SK-N-MC (cell line): ENCODE measurements at regions not wholly inside any gene's neighbourhood (a gene's known extent, or its start where the extent isn't known, plus 50 kb on each side); places are given as distances from the start of the nearest gene placed in this dataset.

Source experiments
- DNase-seq: peaks from one replicate; pipeline ENCODE4 v3.0.0-alpha.2; 2011; ENCODE audit warnings: low read depth, low spot score
- H3K27ac ChIP-seq: fragments of 200-600 bp; sonication (generic); 2 replicates; pipeline ENCODE4 v1.5.1; 2016; ENCODE audit warnings: mixed run types
- H3K36me3 ChIP-seq: fragments of 200-600 bp; sonication (generic); 2 replicates; pipeline ENCODE4 v1.6.1; 2017; ENCODE audit warnings: antibody characterized with exemption, low read length, mixed read lengths; ENCODE audit not compliant: insufficient read depth
- H3K4me3 ChIP-seq: fragments of 200-600 bp; sonication (generic); 2 replicates; pipeline ENCODE4 v1.5.1; 2016
- H3K9ac ChIP-seq: fragments of 200-600 bp; sonication (generic); 2 replicates; pipeline ENCODE4 v1.8.0; 2017; ENCODE audit warnings: mixed run types, mixed read lengths; ENCODE audit not compliant: insufficient read length
- H3K9me3 ChIP-seq: fragments of 200-600 bp; sonication (generic); 2 replicates; pipeline ENCODE4 v1.6.1; 2017; ENCODE audit warnings: low read depth, mild to moderate bottlenecking, antibody characterized with exemption, low read length, moderate library complexity, mixed read lengths
- EZH2 ChIP-seq: fragments of 200-600 bp; sonication (generic); IDR thresholded peaks from one replicate; pipeline ENCODE4 v1.6.1; 2017; ENCODE audit warnings: antibody characterized with exemption
- FOXP2 ChIP-seq: optimal IDR thresholded peaks from 2 replicates; pipeline ENCODE3; 2011; ENCODE audit warnings: mild to moderate bottlenecking, moderate library complexity; ENCODE audit not compliant: insufficient read depth; ENCODE audit errors: extremely low read length, control extremely low read depth
- POLR2AphosphoS5 ChIP-seq: IDR thresholded peaks from 2 replicates; pipeline ENCODE4 v1.6.1; 2012; ENCODE audit warnings: mild to moderate bottlenecking, low read depth, low read length, borderline replicate concordance

DNA sequence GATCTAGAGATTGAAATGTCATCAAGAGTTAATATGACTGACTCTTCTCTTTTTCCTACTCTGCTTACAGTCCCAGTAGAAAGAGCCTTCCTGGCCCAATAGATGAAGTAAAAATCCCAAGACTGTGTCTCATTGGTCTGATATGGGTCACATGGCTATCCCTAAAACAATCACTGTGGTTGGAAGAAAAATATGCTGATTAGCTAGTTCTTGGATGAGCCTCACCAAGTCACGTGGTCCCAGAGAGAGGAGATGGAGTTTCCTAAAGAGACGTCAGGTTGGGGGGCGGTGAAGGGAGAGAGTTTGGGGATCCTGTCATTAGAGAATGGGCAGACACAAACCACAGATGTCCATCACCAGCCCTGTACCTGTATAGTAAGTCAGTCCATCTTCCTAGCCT lies 466.3 kb downstream of the HAPSTR1 start:
- no peak overlapping the region for H3K27ac ChIP-seq
- H3K4me3 ChIP-seq = no peak overlapping the region
- H3K9ac ChIP-seq = no peak overlapping the region
- H3K9me3 ChIP-seq = no peaks in the 10 kb centered on the region
- TF ChIP-seq FOXP2 (no peak), EZH2 (no peak), POLR2AphosphoS5 (no peak)
- no peaks in the 10 kb centered on the region for H3K36me3 ChIP-seq
- no peak for DNase-seq

DNA sequence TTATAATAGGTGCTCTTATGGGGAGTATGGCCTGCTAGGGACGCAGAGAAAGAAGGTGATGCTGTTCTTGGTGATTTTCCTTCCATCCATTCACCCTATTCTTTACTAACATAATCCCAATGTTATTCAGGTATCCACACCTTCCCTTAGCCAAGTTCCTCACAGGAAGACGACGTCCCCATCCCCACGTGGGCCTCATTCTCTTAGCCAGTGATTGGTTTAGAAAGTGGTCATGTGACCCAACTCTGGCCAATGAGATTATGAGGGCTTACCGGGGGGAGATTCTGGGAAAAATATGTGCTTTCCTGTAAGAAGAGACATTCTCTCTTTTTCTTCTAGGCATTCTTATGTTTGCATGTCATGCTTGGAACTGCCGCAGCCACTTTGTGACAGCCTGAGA lies 474.7 kb downstream of the HAPSTR1 start:
- TF ChIP-seq POLR2AphosphoS5 = no peak
- TF ChIP-seq EZH2 = no peak
- TF ChIP-seq FOXP2 = no peak
- DNase-seq = no peak

DNA sequence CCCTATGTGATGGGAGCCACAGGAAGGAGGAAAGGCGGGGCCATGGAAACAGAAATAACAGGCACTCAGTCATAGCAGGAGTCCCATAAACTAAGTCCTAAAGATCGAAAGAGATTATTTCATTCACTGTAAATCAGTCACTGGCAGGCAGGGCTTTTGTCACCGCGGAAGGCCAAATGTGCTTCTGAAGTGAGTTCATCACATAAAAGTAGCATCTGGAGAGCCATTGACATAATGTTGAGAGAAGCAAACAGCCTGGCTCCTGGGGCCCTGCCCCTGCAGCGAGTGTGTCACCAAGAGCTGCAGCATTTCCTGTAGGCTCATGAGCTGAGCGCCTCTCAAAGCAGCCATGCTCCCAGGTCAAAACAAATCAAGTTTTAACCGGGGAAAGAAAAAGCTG lies 476.2 kb downstream of the HAPSTR1 start:
- no peak for TF ChIP-seq EZH2
- TF ChIP-seq POLR2AphosphoS5 = no peak
- TF ChIP-seq FOXP2 = no peak
- DNase-seq = no peak

More for the DNA sequence above, 474.7 kb downstream of the HAPSTR1 start:
- Histone ChIP-seq H3K36me3 (no peaks in the 10 kb centered on the region), H3K9me3 (no peaks in the 10 kb centered on the region), H3K9ac (no peak overlapping the region), H3K27ac (no peak overlapping the region), H3K4me3 (no peak overlapping the region)

DNA sequence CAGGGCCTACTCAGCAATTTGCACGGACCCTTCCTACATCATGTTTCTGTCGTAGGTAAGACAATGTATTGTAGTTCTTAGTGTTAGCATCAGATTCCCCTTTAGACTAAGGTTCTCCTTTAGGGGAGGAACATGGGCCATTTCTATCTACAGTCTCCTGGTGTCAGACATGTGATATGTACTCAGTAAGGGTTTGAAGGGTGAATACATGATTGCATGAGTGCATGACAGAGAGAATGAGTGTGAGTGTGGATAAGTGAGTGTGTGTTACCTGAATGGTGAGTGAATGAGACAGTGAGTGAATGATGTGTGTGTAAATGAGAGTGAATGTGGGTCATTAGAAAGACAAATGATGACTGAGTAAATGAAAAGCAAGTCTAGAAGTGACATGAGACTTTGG lies 476.8 kb downstream of the HAPSTR1 start:
- no peaks in the 10 kb centered on the region for H3K9me3 ChIP-seq
- no peak overlapping the region for H3K4me3 ChIP-seq
- H3K27ac ChIP-seq = no peak overlapping the region
- no peak for DNase-seq
- H3K36me3 ChIP-seq = no peaks in the 10 kb centered on the region
- no peak overlapping the region for H3K9ac ChIP-seq
- TF ChIP-seq POLR2AphosphoS5 = no peak
- no peak for TF ChIP-seq FOXP2
- no peak for TF ChIP-seq EZH2

More for the DNA sequence above, 476.2 kb downstream of the HAPSTR1 start:
- no peak overlapping the region for H3K27ac ChIP-seq
- H3K9ac ChIP-seq = no peak overlapping the region
- H3K4me3 ChIP-seq = no peak overlapping the region
- H3K36me3 ChIP-seq = no peaks in the 10 kb centered on the region
- H3K9me3 ChIP-seq = no peaks in the 10 kb centered on the region

DNA sequence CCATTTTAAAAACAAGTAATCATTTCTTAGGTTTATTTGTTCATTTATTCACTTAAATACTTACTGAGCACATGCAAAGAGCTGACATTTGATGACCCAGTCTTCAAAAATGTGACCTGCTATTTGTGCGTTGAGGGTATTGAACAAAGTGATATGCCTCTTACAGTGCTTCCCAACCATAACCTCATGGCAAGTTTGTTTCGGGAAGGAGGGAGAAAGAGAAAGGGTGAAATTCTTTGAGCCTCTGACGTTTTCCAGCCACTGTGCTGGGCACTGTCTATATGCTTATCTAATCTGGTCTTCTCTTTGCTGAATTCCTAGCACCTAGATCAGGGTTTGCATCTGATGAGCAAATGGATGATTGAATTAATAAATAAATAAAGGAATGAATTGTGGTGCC lies 479.1 kb downstream of the HAPSTR1 start:
- no peak for DNase-seq
- no peak overlapping the region for H3K4me3 ChIP-seq
- no peak overlapping the region for H3K9ac ChIP-seq
- TF ChIP-seq POLR2AphosphoS5 (no peak), FOXP2 (no peak), EZH2 (no peak)
- no peaks in the 10 kb centered on the region for H3K9me3 ChIP-seq
- H3K27ac ChIP-seq = no peak overlapping the region
- H3K36me3 ChIP-seq = no peaks in the 10 kb centered on the region

DNA sequence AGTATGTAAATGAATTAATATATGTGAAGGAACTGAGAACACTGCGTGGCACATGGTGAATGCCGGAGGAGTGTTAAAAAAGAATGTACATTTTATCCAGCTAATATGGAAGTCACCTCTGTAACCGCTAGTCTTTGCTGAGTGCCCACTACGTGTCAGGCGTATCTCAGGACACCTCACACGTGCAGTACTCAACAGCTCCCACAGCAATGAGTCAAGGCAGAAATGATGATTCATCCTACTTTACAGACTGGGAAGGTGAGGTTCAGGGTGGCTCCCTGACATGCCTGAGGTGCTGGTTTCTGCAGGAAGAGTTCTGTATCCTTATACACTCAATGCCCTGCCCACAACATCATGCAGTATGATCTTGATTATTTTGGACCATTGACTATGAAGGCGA lies 487.0 kb downstream of the HAPSTR1 start:
- TF ChIP-seq FOXP2 (no peak), POLR2AphosphoS5 (no peak), EZH2 (no peak)
- Histone ChIP-seq H3K4me3 (no peak overlapping the region), H3K36me3 (no peaks in the 10 kb centered on the region), H3K27ac (no peak overlapping the region), H3K9ac (no peak overlapping the region), H3K9me3 (no peaks in the 10 kb centered on the region)
- DNase-seq = no peak

DNA sequence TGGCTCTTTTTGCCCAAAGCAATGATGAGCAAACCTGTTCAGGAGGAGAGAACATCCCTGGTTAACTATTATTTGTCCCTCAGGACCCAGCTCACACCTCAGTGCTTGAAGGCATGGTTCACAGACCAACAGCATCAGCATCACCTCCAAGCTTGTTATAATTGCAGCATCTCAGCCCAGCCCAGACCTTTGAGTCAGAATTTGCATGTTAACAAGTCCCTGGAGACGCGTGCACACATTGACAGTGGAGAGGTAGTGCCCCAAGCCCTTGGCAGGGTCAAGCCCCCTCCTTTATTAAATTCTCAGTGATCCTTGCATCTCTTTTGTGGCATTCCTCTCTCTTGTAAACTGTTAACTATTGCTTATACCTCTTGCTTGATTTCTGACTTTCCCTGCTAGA lies 488.6 kb downstream of the HAPSTR1 start:
- Histone ChIP-seq H3K36me3 (no peaks in the 10 kb centered on the region), H3K27ac (no peak overlapping the region), H3K4me3 (no peak overlapping the region), H3K9ac (no peak overlapping the region), H3K9me3 (no peaks in the 10 kb centered on the region)
- no peak for DNase-seq
- TF ChIP-seq EZH2 = no peak
- TF ChIP-seq POLR2AphosphoS5 = no peak
- no peak for TF ChIP-seq FOXP2

DNA sequence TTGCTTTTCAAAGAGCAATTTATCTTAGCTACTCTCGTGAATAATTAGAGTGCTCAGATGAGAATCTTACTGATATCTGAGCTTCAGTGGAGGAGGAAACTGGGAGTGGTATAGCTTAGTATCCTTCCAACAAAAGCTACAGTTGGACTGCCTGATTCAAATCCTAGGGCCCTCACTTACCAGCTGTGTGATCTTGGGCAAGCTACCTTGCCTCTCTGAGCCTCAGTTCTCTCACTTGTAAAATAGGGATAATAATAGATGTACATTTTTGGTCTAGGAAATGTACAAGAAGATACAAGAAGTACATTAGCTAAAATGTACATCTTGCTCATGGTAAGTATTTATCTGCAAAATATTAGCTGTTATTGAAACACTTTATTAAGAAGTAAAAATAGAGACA lies 502.0 kb downstream of the HAPSTR1 start:
- no peak overlapping the region for H3K27ac ChIP-seq
- H3K36me3 ChIP-seq = no peaks in the 10 kb centered on the region
- no peak overlapping the region for H3K4me3 ChIP-seq
- DNase-seq = no peak
- no peak overlapping the region for H3K9ac ChIP-seq
- TF ChIP-seq FOXP2 (no peak), EZH2 (no peak), POLR2AphosphoS5 (no peak)
- H3K9me3 ChIP-seq = no peaks in the 10 kb centered on the region

DNA sequence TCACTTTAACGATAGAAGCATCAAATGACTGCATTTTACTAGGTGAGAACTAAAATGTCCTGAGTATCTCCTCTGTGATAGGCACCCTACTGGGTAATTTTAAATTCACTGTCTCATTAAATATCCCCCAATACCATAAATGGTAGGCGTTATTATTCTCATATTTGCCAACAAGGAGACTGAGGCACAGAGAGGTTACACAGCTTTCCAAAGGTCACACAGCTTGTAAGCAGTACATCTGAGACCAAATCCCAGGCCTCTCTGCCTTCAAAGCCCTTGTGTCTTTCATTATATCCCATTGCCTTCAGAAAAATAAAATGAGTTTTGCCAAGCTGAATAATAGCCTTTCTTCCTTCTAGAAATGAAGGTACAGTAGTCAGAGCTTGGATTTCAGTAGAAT lies 502.6 kb downstream of the HAPSTR1 start:
- no peak for TF ChIP-seq EZH2
- TF ChIP-seq POLR2AphosphoS5 = no peak
- no peak for TF ChIP-seq FOXP2
- Histone ChIP-seq H3K36me3 (no peaks in the 10 kb centered on the region), H3K27ac (no peak overlapping the region), H3K9me3 (no peaks in the 10 kb centered on the region), H3K4me3 (no peak overlapping the region), H3K9ac (no peak overlapping the region)
- DNase-seq = no peak
